CD4-positive, alpha-beta T cell treated with Interferon gamma for 1 hour (primary cell): ENCODE measurements at regions not wholly inside any gene's neighbourhood (a gene's known extent, or its start where the extent isn't known, plus 50 kb on each side); places are given as distances from the start of the nearest gene placed in this dataset.
"Not testable (repeated sequence)": the region's sequence is repeated elsewhere in the genome, so short reads cannot be mapped to it uniquely, and the experiment has no call there.

Experiments
- DNase-seq: peaks from one replicate; pipeline ENCODE4 v3.0.0-alpha.2; 2020

DNA sequence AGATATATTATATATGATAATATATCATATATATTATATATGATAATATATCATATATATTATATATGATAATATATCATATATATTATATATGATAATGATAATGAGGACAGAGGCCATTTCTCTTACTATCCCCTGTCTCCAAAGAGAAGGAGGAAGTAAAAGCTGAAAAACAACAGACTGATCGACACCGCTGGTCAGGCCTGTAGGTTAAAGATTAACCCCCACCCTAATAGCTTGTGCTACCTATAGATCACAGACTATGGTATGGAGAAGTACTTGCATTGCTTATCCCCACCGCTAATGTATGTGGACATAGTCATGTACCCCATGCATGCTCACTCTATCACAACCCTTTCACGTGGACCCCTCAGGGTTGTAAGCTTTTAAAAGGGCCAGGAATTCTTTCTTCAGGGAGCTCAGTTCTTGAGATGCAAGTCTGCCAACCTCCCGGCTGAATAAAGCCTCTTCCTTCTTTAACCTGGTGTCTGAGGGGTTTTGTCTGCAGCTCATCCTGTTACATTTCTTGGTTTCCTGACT is 786.1 kb upstream of the TMEM132C start:
- no peak for DNase-seq

DNA sequence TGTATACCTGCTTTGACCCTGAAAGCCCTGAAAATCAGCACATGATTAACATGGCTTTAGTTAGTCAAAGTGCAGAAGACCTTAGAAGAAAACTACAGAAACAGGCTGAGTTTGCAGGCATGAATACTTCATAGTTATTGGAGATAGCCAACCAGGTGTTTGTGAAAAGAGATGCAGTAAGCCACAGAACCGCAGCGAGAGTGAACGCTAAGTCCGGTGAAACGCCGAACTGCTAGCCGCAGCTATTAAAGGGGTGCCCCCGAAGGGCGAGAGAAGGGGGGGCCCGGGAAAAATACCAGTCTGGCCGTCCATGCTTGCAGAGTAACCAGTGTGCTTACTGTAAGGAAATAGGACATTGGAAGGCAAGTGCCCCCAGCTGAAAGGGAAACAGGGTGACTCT is 784.0 kb upstream of the TMEM132C start:
- DNase-seq: no peak

DNA sequence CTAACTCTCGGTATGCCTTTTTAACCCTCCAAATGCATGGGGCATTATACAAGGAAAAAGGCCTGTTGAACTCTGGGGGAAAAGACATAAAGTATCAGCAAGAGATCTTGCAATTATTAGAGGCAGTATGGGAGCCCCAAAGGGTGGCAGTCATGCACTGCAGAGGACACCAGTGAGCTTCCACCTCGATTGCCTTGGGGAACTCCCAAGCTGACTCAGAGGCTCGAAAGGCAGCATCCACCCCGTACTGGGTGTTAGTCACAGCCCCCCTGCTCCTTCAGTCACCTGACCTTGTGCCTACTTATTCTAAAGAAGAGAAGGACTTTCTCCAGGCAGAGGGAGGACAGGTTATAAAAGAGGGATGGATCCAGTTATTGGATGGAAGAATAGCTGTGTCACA is 781.4 kb upstream of the TMEM132C start:
- no peak for DNase-seq

DNA sequence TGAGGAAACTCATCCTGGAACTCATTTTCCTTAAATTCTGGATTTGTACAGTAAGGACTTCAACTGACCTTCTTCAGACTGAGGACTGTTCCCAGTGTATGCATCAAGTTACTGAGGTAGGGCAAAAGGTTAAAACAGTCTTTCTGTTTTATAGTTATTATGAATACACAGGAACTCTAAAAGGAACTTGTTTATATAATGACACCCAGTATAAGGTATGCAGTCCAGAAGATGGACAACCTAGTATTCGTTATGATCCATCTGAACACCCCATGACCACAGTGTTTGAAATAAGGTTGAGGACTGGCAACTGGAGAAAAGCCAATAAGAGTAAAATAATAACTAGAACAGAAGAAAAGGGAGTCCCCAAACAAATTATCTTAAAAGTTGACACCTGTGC is 779.9 kb upstream of the TMEM132C start:
- no peak for DNase-seq

DNA sequence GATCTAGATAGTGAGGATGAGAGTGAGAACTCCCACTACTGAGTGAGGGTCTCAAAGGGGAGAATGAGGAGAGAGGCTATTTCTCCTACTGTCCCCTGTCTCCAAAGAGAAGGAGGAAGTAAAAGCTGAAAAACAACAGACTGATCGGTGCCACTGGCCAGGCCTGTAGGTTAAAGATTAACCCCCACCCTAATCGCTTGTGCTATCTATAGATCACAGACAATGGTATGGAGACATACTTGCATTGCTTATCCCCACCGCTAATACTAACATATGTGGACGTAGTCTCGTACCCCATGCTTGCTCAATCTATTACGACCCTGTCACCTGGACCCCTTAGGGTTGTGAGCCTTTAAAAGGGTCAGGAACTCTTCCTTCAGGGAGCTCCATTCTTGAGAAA is 777.9 kb upstream of the TMEM132C start:
- no peak for DNase-seq

DNA sequence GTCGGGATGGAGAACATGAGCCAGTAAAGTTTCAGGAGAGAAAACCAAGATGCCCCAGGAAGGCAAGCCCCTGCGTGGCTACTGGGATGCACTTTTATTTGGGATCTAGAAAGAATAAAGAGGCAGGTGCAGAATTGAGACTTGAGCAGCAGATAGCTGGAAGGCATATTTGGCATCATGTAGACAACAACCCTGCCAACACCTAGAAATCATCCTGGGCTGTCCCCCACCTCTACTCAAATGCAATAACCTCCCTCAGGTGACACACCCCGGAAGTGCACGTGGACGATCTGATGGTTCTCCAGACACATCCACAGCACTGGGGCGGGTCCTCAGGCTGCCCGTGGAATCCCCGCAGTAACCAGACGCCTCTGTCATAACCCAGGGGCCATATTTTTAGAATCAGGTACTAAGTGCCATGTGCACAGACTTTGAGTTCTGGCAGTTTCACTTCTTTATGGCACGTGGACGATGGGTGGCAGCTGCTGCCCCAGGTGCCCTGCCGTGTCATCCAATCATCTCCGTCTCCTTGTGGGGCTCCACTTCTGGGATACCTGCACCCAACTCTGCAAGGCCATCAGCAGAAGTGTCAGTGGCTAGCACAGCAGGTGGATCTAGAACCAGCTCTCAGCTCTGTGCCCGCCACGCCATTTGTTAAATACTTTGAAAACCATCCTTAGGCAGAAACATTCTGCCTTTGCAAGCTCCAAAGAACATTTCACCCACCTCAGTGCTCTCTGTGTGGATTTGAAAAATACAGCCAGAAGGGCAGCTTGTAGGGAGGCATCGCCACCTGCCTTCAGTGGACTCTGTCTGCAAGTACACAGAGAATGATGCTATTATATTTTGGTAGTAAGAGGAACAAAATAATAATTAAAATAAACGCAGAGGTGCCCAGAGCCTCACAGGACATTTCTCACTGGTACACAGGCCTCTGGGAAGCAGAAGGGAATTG is 771.7 kb upstream of the TMEM132C start:
- no peak for DNase-seq

DNA sequence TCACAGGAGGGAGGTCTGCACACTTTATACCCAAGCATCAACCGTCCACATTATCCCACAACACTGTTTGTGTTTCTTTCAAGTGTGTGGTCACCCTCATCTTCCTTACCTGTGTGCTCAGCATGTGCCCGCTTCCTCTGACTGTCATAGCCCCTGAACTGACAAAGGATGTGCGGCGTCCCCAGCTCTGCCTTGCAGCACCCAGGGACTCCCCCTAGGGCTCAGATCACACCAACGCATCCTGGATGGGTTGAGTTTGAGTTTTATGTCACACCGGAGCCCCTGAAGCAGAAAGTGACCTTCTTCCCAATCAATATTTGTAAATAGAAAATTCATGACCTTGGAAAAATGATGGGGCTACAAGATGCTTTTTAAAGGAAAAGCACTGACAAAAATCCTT is 770.7 kb upstream of the TMEM132C start:
- no peak for DNase-seq

DNA sequence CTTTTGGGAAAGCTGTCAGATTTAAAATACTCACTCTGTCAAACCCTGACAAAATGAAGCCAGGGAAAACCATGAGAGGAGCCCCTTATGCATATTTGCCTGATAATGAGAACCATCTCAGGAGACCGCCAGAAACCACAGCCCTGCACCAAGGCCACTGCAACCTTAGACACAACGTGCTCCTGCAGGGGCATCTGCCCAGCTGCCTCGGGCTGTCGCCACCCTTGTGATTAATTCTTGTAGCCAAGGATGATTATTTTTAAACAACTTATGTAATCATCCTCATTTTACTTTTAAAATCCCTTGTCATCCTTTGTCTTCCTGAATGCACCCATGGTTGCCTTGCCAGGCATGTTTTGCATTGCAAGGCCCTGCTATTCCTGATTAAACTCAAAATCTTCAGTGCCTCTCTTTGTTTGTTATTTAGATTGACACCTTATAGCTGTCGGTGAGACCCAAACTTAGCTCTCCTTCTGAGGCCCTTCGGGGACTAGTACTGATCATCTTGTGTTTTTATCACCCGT is 766.4 kb upstream of the TMEM132C start:
- DNase-seq: no peak

DNA sequence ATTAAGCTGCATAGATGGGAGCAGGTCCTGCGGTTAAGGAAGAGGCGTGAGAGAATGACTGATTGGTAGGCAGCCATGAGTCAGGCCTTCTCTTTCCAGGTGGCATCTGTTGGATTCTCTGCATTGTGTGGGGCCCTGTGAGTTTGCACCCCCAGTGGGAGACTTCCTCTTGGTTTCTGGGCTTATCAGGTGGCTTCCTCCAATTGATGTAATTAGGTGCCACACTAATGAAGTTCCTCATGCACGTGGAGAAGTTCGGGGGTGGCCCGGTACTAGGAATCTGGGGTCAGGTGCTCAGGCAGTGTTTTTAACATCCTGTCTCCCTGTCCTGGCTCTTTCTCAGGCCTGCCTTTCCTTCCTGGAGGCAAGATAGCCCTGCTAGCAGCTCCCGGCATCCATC is 765.1 kb upstream of the TMEM132C start:
- DNase-seq: no peak

DNA sequence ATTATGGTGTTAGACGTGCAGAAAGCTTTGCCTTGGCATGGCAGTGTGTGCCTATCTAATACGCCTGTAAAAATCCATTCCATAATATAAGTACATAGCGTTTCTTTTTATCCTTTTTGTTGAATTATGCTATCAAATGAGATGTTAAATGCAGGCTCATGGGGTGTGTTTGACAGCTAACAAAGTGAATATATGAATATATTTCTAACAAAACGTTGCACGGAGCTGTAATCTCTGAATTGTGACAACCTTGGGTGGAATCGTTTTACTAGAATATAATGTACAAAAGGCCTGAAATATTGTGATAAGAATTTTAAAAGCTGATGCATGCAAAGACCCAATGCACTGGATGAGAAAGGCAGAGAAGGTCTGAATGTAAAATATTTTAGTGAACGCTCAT is 763.7 kb upstream of the TMEM132C start:
- DNase-seq: no peak

DNA sequence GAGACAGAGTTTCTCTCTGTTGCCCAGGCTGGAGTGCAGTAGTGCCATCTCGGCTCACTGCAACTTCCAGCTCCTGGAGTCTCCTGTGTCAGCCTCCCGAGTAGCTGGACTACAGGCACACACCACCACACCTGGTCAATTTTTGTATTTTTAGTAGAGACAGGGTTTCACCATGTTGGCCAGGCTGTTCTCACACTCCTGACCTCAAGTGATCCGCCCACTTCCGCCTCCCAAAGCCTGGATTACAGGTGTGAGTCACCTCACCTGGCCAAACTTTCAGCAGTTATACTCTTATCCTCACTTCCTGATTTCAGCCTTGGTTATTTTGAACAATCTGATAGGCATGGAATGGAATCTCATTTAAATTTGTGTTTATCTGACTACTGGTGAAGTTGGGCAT is 763.0 kb upstream of the TMEM132C start:
- DNase-seq: not testable (repeated sequence)

DNA sequence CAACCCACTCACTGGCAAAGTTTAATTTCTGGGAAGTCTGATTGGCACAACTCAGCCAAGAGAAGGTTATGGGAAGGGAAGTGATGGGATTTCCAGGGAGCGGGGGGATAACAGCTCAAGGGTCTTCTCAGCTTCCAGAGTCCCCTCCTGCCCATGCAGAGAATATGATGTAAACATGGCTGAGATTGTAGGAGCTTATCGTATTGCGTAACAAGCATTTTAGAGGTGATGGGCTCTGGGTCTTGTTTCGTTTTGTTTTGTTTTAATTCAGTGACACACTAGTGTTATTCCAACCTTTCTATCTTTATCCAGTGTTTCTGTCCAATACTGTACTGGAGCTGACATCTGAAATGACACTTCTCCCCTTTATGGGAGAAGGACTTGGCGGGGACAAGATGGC is 762.1 kb upstream of the TMEM132C start:
- no peak for DNase-seq

DNA sequence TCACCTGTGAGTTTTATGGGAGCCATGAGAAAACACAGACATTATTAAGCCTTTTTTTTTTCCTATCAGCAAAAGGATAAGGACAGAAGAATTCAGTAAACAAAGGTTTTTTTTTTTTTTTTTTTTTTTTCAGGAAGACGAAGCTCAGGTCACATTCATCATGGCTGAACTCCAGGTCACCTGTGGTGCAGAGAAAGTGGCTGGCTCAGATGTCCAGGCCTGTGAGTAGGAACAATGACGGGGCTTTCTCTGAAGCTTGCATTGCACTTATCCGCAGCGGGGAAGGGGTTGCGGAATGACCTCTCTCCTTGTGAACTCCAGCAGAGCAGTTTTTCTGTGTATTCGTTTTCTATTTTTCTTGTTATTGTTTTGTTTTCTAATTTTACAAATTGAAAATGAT is 759.6 kb upstream of the TMEM132C start:
- no peak for DNase-seq

DNA sequence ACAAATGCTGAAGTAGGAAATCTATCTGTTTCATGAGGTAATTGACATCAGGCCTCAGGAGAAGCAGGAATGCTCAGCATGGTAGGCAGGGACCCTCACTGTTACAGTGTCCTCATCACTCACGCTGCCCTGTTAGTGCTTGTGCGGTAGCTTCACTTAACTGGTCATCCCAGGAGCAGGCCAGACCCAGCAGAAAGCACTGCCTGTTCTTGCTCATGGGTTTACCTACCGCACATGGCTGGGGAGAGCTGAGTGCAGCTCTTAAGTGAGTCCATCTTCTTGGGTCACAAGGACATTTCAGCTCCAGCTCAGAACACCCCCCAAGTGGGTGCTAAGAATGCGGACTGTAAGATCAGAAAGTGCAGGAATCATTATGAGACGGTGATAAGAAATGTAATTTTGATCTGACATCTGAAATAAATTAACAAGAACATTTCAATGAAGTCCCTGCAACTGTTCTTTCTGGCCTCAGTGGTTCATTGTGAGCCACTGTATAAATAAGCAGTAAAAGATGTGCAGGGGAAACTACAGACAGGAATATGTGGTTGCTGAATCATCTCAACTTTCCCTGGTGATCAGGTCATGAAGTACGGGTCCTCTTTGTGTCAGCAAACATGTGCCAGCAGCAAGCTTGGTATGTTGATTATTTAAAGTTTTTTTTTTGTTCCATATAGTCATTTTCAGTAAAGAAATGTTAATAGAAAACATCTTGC is 757.7 kb upstream of the TMEM132C start:
- no peak for DNase-seq

DNA sequence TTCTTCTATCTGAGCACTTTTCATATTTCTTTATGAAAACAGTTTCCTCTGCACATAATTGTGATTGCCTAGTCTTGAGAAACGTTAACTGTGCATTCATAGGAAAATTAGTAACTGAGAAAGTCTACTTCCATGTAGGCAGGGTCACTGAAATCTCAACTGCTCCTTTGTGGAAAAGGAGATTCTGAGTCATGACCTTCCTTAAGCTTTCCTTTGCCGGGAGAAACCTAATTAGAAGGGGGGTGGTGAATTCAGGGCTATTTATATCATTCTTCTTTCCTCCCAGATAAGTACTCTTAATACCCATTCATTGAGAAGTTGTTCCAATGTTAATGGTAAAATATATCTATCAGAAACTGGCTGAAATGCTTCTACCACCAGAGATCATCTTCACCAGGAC is 751.0 kb upstream of the TMEM132C start:
- DNase-seq: no peak

DNA sequence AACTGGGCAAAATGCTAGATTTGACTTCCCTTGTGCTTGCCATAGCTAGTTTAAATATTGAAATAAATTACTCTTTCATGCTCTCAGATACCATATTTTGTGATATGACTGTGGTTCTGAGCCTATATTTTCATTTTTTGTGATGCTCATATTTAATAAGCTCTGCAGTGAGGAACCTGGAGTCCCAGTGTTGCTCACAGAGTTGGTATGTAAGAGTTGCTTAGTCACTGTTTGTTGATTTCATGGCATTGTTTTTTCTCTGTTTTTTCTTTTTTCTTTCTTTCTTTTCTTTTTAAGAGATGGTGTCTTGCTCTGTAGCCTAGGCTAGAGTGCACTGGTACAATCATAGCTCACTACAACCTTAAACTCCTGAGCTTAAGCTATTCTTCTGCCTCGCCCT is 750.5 kb upstream of the TMEM132C start:
- no peak for DNase-seq

DNA sequence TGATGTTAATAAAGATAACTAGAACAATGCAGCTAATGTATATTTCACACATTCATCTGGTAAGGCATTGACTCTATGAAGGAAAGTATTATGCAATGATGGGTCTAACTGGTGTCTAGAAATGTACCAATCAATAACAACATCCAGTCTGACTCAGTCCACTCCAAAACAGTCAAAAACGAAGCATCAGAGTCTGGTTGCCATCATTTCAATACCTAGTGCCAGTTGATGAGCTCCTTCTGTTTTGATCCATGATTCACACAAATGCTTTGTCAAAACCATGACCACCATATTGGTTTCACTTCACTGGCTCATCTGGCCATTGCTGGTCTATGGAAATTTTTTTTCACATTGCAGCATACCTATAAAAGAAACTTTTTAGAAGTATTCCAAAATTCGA is 747.2 kb upstream of the TMEM132C start:
- DNase-seq: no peak

DNA sequence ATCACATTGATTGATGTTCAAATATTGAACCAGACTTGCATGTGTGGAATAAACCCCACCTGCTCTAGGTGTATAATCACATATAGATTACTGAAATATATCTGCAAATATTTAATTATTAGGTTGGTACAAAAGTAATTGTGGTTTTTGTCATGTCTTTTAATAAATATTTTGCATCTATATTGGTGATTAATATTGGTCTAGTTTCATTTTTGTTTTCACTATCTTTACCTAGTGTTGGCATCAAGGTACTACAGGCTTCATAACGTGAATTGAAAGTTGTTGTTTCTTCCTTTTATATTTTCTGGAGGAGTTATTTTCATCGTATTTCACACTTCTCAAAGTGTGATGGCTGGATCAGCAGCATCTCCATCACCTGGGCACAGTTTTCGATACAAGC is 740.0 kb upstream of the TMEM132C start:
- no peak for DNase-seq

DNA sequence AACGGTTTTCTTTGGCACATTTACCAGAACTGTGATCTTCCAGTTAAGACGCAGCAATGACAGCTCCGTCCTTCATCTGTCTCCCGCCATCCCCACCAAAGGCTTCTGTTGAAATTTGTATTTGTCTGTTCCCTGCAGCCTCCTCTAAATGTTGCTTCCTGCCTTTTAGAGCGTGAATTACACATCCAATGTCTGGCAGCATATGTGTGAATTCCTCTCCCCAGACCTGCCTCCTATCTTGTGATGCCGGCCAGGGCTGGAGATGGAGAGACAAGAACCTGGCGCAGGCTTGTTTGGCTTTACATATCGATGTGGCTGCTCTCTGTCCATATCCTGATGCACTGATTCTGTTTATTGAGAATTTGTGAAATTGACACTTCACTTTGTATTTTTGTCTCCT is 738.4 kb upstream of the TMEM132C start:
- DNase-seq: no peak

DNA sequence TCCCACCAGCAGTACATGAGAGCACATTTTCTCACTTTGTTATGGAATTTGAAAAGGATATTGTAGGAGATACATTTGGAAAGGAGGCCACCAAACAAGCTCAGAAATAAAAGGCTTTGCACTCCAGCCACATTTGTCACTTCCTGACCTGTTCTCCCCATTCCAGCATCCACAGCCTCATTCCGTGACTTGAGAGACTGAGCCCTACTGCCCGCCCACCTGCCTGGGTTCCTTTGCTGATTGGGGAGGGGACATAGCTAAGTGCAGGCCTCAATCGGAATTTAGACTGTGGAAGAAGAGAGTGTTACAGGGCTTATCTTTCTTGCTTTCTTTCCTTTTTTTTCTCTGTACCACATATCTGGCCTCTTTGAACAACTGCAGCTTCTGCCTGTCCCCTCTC is 735.4 kb upstream of the TMEM132C start:
- DNase-seq: no peak

DNA sequence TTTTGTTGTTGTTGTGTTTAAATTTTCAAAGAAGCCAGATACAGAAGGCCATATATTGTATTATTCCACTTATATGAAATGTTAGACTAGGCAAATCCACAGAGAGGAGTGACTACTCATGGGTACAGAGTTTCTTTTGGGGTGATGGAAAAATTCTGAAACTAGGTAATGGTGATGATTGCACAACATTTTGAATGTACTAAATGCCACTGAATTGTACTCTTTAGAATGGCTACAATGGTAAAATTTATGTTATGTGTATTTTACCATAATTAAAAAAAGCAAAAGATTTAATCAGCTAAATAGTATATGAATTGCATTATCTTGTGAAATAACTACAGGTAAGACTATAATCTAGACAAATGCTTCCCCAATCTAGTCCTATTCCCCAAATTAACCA is 733.6 kb upstream of the TMEM132C start:
- no peak for DNase-seq

DNA sequence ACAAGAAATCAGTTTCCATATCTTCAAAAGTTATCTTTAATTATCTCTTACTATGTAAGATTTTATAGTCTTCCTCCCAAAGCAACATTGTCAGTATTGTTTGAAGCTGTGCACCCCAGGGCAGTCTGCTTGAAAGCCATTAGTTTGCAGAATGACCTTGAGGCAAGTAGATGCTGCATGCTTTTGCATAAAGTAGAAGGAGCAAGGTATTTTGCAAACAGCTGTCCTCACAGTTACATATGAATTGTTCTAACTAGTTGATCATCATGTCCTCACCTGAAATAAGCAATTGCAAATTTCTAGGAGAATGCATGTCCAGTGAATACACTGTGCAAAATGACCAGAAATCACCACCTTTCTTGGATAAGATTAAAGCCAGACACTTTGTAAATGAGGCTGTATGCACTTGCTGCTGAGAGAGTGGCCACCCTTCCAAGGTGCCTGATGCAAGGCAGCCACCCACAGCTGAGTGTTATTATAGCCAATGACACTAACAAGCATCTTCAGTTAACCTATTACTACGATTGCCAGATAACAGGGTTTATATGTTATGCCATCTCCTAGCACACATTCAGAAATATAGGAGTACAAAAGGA is 730.0 kb upstream of the TMEM132C start:
- DNase-seq: no peak

DNA sequence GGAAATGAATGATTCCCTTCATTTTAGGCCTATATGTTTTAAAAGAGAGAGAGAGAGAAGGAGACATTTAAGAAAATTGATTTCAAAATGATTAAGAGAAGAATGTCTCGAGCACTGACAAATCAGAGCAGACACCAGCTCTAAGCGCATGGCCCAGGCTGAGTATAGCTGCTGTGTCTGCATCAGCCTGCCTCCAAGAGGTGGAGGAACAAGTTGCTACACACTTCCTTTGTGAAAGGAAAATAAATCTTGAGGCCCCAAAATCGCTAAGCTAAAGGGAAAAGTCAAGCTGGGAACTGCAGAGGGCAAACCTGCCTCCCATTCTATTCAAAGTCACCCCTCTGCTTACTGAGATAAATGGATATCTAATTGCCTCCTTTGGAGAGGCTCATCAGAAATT is 728.7 kb upstream of the TMEM132C start:
- DNase-seq: no peak
